Neuron (in vitro differentiated cells): ENCODE measurements at regions not wholly inside any gene's neighbourhood (a gene's known extent, or its start where the extent isn't known, plus 50 kb on each side); places are given as distances from the start of the nearest gene placed in this dataset.

Experiments
- H2AFZ ChIP-seq: one replicate; pipeline ENCODE4 v1.6.1; 2013; ENCODE audit warnings: low read depth, mild to moderate bottlenecking, inconsistent platforms, low read length, moderate library complexity
- H3K27me3 ChIP-seq: one replicate; pipeline ENCODE4 v1.6.1; 2013; ENCODE audit warnings: low read length; ENCODE audit not compliant: insufficient read depth
- H3K36me3 ChIP-seq: one replicate; pipeline ENCODE4 v1.6.1; 2013; ENCODE audit warnings: low read length; ENCODE audit not compliant: insufficient read depth
- H3K4me1 ChIP-seq: one replicate; pipeline ENCODE4 v1.6.1; 2013; ENCODE audit warnings: low read length; ENCODE audit not compliant: insufficient read depth
- H3K4me3 ChIP-seq: 2 replicates; pipeline ENCODE4 v1.5.1; 2013; ENCODE audit warnings: mild to moderate bottlenecking, low read length, moderate library complexity
- H3K9me3 ChIP-seq: one replicate; pipeline ENCODE4 v1.6.1; 2013; ENCODE audit warnings: low read length

- Histone ChIP-seq H3K4me1 (no peaks in the 10 kb centered on the region), H3K4me3 (no peak overlapping the region), H2AFZ (no peak overlapping the region), H3K27me3 (peaks cover 17% of the 10 kb centered on the region), H3K36me3 (no peaks in the 10 kb centered on the region), H3K9me3 (no peaks in the 10 kb centered on the region)
Measured at GRCh38 chr21:35203093-35203977, 154.2 kb upstream of the RUNX1 start.

GRCh38 chr21:35202431-35202830 is 153.3 kb upstream of the RUNX1 start:
- Histone ChIP-seq H3K9me3 (no peaks in the 10 kb centered on the region), H3K36me3 (no peaks in the 10 kb centered on the region), H2AFZ (no peak overlapping the region), H3K4me1 (no peaks in the 10 kb centered on the region), H3K4me3 (no peak overlapping the region), H3K27me3 (peaks cover 15% of the 10 kb centered on the region)

GRCh38 chr21:35201799-35202198 is 152.7 kb upstream of the RUNX1 start:
- no peak overlapping the region for H2AFZ ChIP-seq
- no peaks in the 10 kb centered on the region for H3K4me1 ChIP-seq
- no peak overlapping the region for H3K4me3 ChIP-seq
- H3K9me3 ChIP-seq = no peaks in the 10 kb centered on the region
- H3K36me3 ChIP-seq = no peaks in the 10 kb centered on the region
- H3K27me3 ChIP-seq = peaks cover 12% of the 10 kb centered on the region

- H3K4me1 ChIP-seq = no peaks in the 10 kb centered on the region
- H3K4me3 ChIP-seq = no peak overlapping the region
- H3K36me3 ChIP-seq = no peaks in the 10 kb centered on the region
- H3K9me3 ChIP-seq = no peaks in the 10 kb centered on the region
- peaks cover 10% of the 10 kb centered on the region for H3K27me3 ChIP-seq
- H2AFZ ChIP-seq = no peak overlapping the region
Measured at GRCh38 chr21:35201288-35201687, 152.2 kb upstream of the RUNX1 start.

- Histone ChIP-seq H2AFZ (no peak overlapping the region), H3K9me3 (no peaks in the 10 kb centered on the region), H3K27me3 (peaks cover 5% of the 10 kb centered on the region), H3K4me3 (no peak overlapping the region), H3K36me3 (no peaks in the 10 kb centered on the region), H3K4me1 (no peaks in the 10 kb centered on the region)
Measured at GRCh38 chr21:35199733-35200015, 150.6 kb upstream of the RUNX1 start.

GRCh38 chr21:35198982-35199732 is 150.1 kb upstream of the RUNX1 start:
- Histone ChIP-seq H3K4me1 (no peaks in the 10 kb centered on the region), H2AFZ (no peak overlapping the region), H3K4me3 (no peak overlapping the region)

GRCh38 chr21:35198565-35198964 is 149.5 kb upstream of the RUNX1 start:
- Histone ChIP-seq H2AFZ (no peak overlapping the region), H3K9me3 (no peaks in the 10 kb centered on the region), H3K4me3 (no peak overlapping the region), H3K4me1 (no peaks in the 10 kb centered on the region), H3K36me3 (no peaks in the 10 kb centered on the region), H3K27me3 (peaks cover 2% of the 10 kb centered on the region)

More at GRCh38 chr21:35198982-35199732, 150.1 kb upstream of the RUNX1 start:
- H3K36me3 ChIP-seq = no peaks in the 10 kb centered on the region
- no peaks in the 10 kb centered on the region for H3K9me3 ChIP-seq
- H3K27me3 ChIP-seq = peaks cover 3% of the 10 kb centered on the region

GRCh38 chr21:35197992-35198431 is 148.9 kb upstream of the RUNX1 start:
- H3K9me3 ChIP-seq = no peaks in the 10 kb centered on the region
- H3K4me1 ChIP-seq = no peaks in the 10 kb centered on the region
- no peak overlapping the region for H2AFZ ChIP-seq
- no peak overlapping the region for H3K4me3 ChIP-seq
- no peaks in the 10 kb centered on the region for H3K27me3 ChIP-seq
- H3K36me3 ChIP-seq = no peaks in the 10 kb centered on the region

- Histone ChIP-seq H3K9me3 (no peaks in the 10 kb centered on the region), H3K36me3 (no peaks in the 10 kb centered on the region), H3K4me3 (no peak overlapping the region), H2AFZ (no peak overlapping the region), H3K27me3 (no peaks in the 10 kb centered on the region), H3K4me1 (no peaks in the 10 kb centered on the region)
Measured at GRCh38 chr21:35197191-35197590, 148.1 kb upstream of the RUNX1 start.

- no peaks in the 10 kb centered on the region for H3K9me3 ChIP-seq
- H3K4me1 ChIP-seq = no peaks in the 10 kb centered on the region
- no peak overlapping the region for H3K4me3 ChIP-seq
- H2AFZ ChIP-seq = no peak overlapping the region
- H3K27me3 ChIP-seq = no peaks in the 10 kb centered on the region
- H3K36me3 ChIP-seq = no peaks in the 10 kb centered on the region
Measured at GRCh38 chr21:35196128-35196527, 147.0 kb upstream of the RUNX1 start.

GRCh38 chr21:35195232-35195631 is 146.1 kb upstream of the RUNX1 start:
- Histone ChIP-seq H3K27me3 (no peaks in the 10 kb centered on the region), H3K4me3 (no peak overlapping the region), H3K9me3 (no peaks in the 10 kb centered on the region), H3K36me3 (no peaks in the 10 kb centered on the region), H3K4me1 (no peaks in the 10 kb centered on the region), H2AFZ (no peak overlapping the region)

- no peaks in the 10 kb centered on the region for H3K9me3 ChIP-seq
- H3K4me3 ChIP-seq = no peak overlapping the region
- no peaks in the 10 kb centered on the region for H3K36me3 ChIP-seq
- no peak overlapping the region for H2AFZ ChIP-seq
- no peaks in the 10 kb centered on the region for H3K4me1 ChIP-seq
- no peaks in the 10 kb centered on the region for H3K27me3 ChIP-seq
Measured at GRCh38 chr21:35191754-35192153, 142.7 kb upstream of the RUNX1 start.

GRCh38 chr21:35191128-35191527 is 142.0 kb upstream of the RUNX1 start:
- H3K27me3 ChIP-seq = no peaks in the 10 kb centered on the region
- no peaks in the 10 kb centered on the region for H3K9me3 ChIP-seq
- H3K4me3 ChIP-seq = no peak overlapping the region
- H2AFZ ChIP-seq = no peak overlapping the region
- no peaks in the 10 kb centered on the region for H3K4me1 ChIP-seq
- H3K36me3 ChIP-seq = no peaks in the 10 kb centered on the region
